Lower leg skin (tissue), 4 donors: ENCODE measurements at regions not wholly inside any gene's neighbourhood (a gene's known extent, or its start where the extent isn't known, plus 50 kb on each side); places are given as distances from the start of the nearest gene placed in this dataset.

Experiments
- DNase-seq, 2 donors: peaks; one replicate each; pipeline ENCODE4 v3.0.0-alpha.2; 2019; ENCODE audit warnings: low spot score in 2 of 2
- H3K4me3 ChIP-seq: fragments of 200-600 bp; sonication (generic); 2 replicates; pipeline ENCODE4 v1.5.1; 2017; ENCODE audit warnings: mild to moderate bottlenecking, low read depth; ENCODE audit not compliant: poor library complexity, severe bottlenecking
- POLR2A ChIP-seq, 2 donors: fragments of 450-650 bp; IDR thresholded peaks; one replicate each; pipeline ENCODE4 v1.6.1; 2016 to 2017; ENCODE audit warnings: antibody characterized with exemption in 2 of 2, mild to moderate bottlenecking in 1 of 2, moderate library complexity in 1 of 2
- WGBS, 2 donors: methylation state at CpG; one replicate each; pipeline ENCODE4 v1.1.5; 2018; 5-methylcytosine and 5-hydroxymethylcytosine counted together
- intact Hi-C: fragments of 100-400 bp; cut with DNase I; formaldehyde crosslinking; loops from one replicate; pipeline ENCODE4 v1.15.0; 2023; ENCODE audit warnings: low total_unique reads
- TF ChIP-seq, protein P1 (sequence below), 3 donors: fragments of 450-650 bp; IDR thresholded peaks; one replicate each; pipeline ENCODE4 v1.5.1; 2016; ENCODE audit warnings: antibody characterized with exemption in 3 of 3, mild to moderate bottlenecking in 3 of 3, moderate library complexity in 2 of 3

DNA sequence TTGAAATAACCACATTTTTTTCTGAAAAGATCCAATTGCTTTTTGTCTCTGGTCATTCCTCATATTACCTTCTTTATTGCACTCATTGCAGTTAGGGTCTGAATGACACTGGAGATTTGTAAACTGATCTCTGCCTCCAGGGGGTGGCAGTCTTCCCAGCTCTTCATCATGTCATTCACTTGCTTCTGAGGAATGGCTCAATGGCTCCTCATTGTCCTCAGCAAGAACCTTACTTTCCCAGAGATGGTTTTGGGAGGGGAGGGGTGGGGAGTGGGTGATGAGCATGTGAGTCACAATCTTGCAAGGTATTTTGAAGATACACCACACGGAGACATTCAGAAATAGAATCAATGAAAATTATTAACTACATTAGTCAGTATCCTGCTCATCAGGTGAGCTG is 159.8 kb upstream of the GAS1 start:
- DNase-seq = no peak
- 66 to 72% methylated on average over 1 of the region's 1 CpG for WGBS, 2 donors
- intact Hi-C loops = no loop called here
- no peak overlapping the region for H3K4me3 ChIP-seq
- TF ChIP-seq POLR2A (IDR thresholded peaks at IDR 0.05) = no peak
- TF ChIP-seq, protein P1, sequence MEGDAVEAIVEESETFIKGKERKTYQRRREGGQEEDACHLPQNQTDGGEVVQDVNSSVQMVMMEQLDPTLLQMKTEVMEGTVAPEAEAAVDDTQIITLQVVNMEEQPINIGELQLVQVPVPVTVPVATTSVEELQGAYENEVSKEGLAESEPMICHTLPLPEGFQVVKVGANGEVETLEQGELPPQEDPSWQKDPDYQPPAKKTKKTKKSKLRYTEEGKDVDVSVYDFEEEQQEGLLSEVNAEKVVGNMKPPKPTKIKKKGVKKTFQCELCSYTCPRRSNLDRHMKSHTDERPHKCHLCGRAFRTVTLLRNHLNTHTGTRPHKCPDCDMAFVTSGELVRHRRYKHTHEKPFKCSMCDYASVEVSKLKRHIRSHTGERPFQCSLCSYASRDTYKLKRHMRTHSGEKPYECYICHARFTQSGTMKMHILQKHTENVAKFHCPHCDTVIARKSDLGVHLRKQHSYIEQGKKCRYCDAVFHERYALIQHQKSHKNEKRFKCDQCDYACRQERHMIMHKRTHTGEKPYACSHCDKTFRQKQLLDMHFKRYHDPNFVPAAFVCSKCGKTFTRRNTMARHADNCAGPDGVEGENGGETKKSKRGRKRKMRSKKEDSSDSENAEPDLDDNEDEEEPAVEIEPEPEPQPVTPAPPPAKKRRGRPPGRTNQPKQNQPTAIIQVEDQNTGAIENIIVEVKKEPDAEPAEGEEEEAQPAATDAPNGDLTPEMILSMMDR (IDR thresholded peaks at IDR 0.05) = no peak

DNA sequence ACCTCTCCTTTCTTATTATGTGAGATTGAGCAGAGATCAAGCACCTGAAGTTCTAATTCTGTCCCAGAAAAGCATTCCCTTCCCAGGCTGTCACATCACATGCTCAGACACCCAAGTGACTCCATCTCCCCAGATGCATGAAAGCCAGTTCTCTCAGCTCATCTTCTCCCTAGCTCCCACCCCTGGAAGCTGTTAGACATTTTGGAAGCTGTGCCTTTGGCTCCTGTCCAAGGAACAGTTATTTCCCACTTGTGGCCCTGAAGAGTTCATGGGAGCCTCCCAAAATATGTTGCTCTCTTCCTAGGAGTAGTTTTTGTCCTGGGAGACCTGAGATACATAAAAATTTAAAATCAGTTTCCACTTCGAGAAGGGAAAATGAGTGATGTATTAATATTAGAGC is 161.4 kb upstream of the GAS1 start:
- intact Hi-C loops = no loop called here
- WGBS, 2 donors = 47 to 66% methylated on average over 1 of the region's 1 CpG
- no peak for DNase-seq
- TF ChIP-seq, protein P1 (IDR thresholded peaks at IDR 0.05) = no peak
- no peak for TF ChIP-seq POLR2A (IDR thresholded peaks at IDR 0.05)
- H3K4me3 ChIP-seq = no peak overlapping the region

DNA sequence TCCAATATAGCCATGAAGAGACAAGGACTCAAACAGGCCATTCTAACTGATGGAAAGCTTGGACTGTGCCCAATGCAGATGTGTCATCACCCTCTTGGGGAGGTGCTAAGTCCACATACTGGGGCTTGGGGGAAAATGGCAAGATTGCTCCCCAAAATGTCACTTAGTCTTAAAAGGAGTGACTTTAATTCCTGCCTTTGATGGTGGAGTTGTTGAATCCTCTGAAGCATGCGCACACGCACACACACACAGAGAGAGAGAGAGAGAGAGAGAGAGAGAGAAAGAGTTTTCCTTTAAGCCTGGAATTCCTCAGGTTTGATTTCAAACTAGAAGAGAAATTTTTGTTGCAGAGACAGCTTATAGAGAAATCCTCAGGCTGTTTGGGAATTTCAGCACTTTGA is 161.9 kb upstream of the GAS1 start:
- WGBS, 2 donors = 79 to 96% methylated on average over 2 of the region's 2 CpGs
- H3K4me3 ChIP-seq = no peak overlapping the region
- intact Hi-C loops = no loop called here
- TF ChIP-seq POLR2A (IDR thresholded peaks at IDR 0.05) = no peak
- TF ChIP-seq, protein P1 (IDR thresholded peaks at IDR 0.05) = no peak
- DNase-seq = no peak

DNA sequence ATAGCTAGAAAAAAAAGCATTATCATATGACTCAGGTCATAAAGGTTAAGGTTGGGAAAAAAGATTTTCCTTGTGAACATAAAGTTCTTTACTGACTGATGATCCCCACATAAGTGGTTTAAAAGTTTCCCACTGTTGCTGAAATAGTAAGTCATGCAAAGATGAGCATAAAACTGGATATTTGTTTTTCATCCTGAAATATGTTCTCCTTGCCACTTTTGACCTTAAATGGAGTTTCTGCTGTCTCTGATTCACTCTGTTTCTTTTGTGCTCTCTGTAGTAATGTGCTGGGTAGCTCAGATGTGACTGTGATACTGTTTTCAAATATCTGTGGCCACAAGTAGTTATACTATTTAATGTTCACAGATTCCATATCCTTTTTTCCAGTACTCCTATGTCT is 162.5 kb upstream of the GAS1 start:
- TF ChIP-seq, protein P1 (IDR thresholded peaks at IDR 0.05) = no peak
- TF ChIP-seq POLR2A (IDR thresholded peaks at IDR 0.05) = no peak
- intact Hi-C loops = no loop called here
- no peak overlapping the region for H3K4me3 ChIP-seq
- DNase-seq = no peak

DNA sequence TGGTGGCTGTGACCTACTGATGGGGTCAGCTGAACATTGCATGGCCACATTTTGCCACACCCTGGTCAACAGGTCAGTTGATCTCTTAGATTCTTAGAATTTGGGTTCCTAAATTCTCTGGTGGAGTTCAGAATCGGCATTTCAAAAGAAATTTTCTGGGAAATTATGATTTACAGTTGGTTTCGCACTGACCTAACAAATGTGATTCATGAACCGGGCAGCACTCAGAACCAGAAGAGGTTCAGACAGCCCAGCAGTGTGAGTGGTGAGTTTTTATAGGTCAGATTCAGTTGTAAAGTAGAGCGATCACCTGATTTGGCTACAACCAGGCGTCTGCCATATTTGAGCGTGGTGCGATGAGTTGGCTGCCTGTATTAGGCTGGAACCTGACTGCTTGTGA is 163.7 kb upstream of the GAS1 start:
- DNase-seq = no peak
- TF ChIP-seq POLR2A (IDR thresholded peaks at IDR 0.05) = no peak
- TF ChIP-seq, protein P1 (IDR thresholded peaks at IDR 0.05) = no peak
- WGBS, 2 donors = 96 to 98% methylated on average over 7 of the region's 7 CpGs
- intact Hi-C loops = no loop called here
- no peak overlapping the region for H3K4me3 ChIP-seq

DNA sequence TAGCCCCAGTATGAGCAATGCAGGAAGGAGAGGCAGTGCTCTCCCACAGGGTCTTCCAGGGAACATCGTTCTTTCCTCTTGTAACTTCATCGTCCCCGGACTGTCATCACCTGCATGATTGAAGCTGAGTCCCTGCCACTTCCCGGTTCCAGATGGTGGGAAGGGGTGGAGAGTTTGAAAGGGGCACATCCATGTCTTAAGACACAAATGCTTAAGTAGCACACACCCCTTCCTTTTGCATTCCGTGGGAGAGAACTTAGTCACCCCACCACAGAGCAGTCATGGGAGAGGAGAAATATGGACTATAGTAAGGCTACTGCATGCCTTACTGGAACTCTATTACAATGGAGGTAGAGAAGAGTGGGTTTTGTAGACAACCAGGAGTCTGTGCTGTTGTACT is 165.3 kb upstream of the GAS1 start:
- no peak overlapping the region for H3K4me3 ChIP-seq
- DNase-seq = no peak
- no peak for TF ChIP-seq POLR2A (IDR thresholded peaks at IDR 0.05)
- TF ChIP-seq, protein P1 (IDR thresholded peaks at IDR 0.05) = no peak
- intact Hi-C loops = no loop called here
- WGBS, 2 donors = 72 to 78% methylated on average over 5 of the region's 5 CpGs
